ENCODE measurements at regions not wholly inside any gene's neighbourhood (a gene's known extent, or its start where the extent isn't known, plus 50 kb on each side); places are given as distances from the start of the nearest gene placed in this dataset.
A peak's percentile ranks its signal among the peaks of the same experiment; 100 is the strongest.

DNA sequence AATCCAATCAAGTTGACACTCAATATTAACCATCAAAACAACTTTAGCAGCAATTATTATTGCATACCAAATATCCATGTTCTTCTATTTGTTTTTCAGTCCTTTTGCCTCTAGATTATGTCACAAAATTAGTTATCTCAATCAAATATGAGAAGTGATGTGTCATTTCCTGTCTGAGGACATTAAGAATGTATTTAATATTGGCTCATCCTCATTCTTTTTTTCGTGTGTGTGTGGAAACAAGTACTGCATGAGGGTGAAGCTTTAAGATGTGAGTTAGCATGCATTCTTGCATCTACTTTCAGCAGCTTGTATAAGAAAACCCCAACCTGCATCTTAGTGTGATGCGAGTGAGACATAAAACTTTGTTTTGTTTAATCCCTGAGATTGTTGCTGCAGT is 301.4 kb downstream of the GRIA2 start:
- Histone ChIP-seq H2AFZ (ENCODE audit: control insufficient read depth, low read depth, low read length) (no peak overlapping the region), H3K27ac (ENCODE audit: control insufficient read depth, insufficient read depth) (no peak overlapping the region), H3K27me3 (replicated peaks in 1 of 2; ENCODE audit: control insufficient read depth in 2 of 2, insufficient read depth in 2 of 2, low read length in 1 of 2) (no peaks in the 10 kb centered on the region), H3K36me3 (ENCODE audit: control insufficient read depth in 2 of 2, insufficient read depth in 2 of 2, low read length in 1 of 2) (no peaks in the 10 kb centered on the region), H3K4me1 (ENCODE audit: control insufficient read depth, insufficient read depth, low read length) (no peaks in the 10 kb centered on the region), H4K20me1 (ENCODE audit: control insufficient read depth, insufficient read depth) (no peaks in the 10 kb centered on the region), H3K9ac (ENCODE audit: control insufficient read depth, insufficient read depth, low read length) (no peak overlapping the region), H3K9me3 (replicated peaks; ENCODE audit: control insufficient read depth, insufficient read depth, low read length) (no peaks in the 10 kb centered on the region), H3K79me2 (ENCODE audit: control insufficient read depth, insufficient read depth, low read length) (no peaks in the 10 kb centered on the region), H3K4me2 (ENCODE audit: control insufficient read depth, insufficient read depth) (no peak overlapping the region), H3K4me3 (no peak overlapping the region)
- SMC1A ChIA-PET (ENCODE audit: uncharacterized antibody, unreplicated experiment) = no interaction called here
- WGBS (ENCODE audit: insufficient coverage, insufficient replicate concordance, low lambda C conversion rate, missing lambda C conversion rate) = 22% methylated on average over 2 of the region's 2 CpGs
- in situ Hi-C loops (cut with MboI) = no loop called here
- RAD21 ChIA-PET (ENCODE audit: unreplicated experiment) = no interaction called here
- TF ChIP-seq RFX5 (IDR thresholded peaks at IDR 0.05; ENCODE audit: low read depth, low read length) (no peak), RB1 (IDR thresholded peaks at IDR 0.05; ENCODE audit: borderline replicate concordance) (no peak), BCL11A (IDR thresholded peaks at IDR 0.05; ENCODE audit: low read depth, low read length) (no peak), ATF7 (IDR thresholded peaks at IDR 0.05; ENCODE audit: low read depth) (no peak), ZSCAN29 (IDR thresholded peaks at IDR 0.05) (no peak)
- intact Hi-C loops (cut with micrococcal nuclease; ENCODE audit: unreplicated experiment) = no loop called here
- FAIRE-seq (no peak), DNase-seq (ENCODE audit: low read depth, low spot score) (no peak), ATAC-seq (no peak)
- POLR2A ChIA-PET = no interaction called here
- CTCF ChIA-PET = no interaction called here
- no TSS peak for BruUV-seq (replicated peaks)

DNA sequence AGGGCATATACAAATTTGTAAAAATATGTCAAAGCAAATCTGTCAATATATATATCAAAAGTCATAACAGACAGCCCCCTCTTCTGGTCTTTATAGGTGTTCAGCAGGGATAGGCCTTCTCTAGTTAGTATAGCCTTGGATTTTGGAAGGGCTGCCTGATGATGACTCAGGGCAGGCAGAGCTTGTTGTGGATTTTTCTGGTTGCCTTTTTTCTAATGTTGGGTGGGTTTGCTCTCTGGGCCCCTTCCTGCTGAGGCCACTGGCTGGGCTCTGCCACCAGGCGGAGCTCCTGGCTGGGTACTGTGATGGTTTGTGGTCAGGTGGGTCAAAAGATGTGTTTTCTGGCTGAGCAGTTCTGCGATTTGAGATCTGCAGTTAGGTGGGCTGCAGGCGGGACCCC is 294.2 kb downstream of the GRIA2 start:
- Histone ChIP-seq H3K27me3 (replicated peaks in 1 of 2; ENCODE audit: control insufficient read depth in 2 of 2, insufficient read depth in 2 of 2, low read length in 1 of 2) (no peaks in the 10 kb centered on the region), H3K36me3 (ENCODE audit: control insufficient read depth in 2 of 2, insufficient read depth in 2 of 2, low read length in 1 of 2) (no peaks in the 10 kb centered on the region), H3K4me1 (ENCODE audit: control insufficient read depth, insufficient read depth, low read length) (no peaks in the 10 kb centered on the region), H3K9ac (ENCODE audit: control insufficient read depth, insufficient read depth, low read length) (no peak overlapping the region), H4K20me1 (ENCODE audit: control insufficient read depth, insufficient read depth) (no peaks in the 10 kb centered on the region), H3K4me2 (ENCODE audit: control insufficient read depth, insufficient read depth) (no peak overlapping the region), H3K27ac (ENCODE audit: control insufficient read depth, insufficient read depth) (no peak overlapping the region), H3K4me3 (no peak overlapping the region), H3K9me3 (replicated peaks; ENCODE audit: control insufficient read depth, insufficient read depth, low read length) (no peaks in the 10 kb centered on the region), H3K79me2 (ENCODE audit: control insufficient read depth, insufficient read depth, low read length) (no peaks in the 10 kb centered on the region), H2AFZ (ENCODE audit: control insufficient read depth, low read depth, low read length) (no peak overlapping the region)
- intact Hi-C loops (cut with micrococcal nuclease; ENCODE audit: unreplicated experiment) (loop anchor here (2.0 kb wide), 1 partner anchor 464 kb away; no protein-coding TSS in a partner anchor), in situ Hi-C loops (cut with MboI) (no loop called here)
- ChIA-PET CTCF (interaction anchor here (1.0 to 1.6 kb wide), 3 partner anchors 10 to 464 kb away, joined by 3 to 8 read pairs (median 4); no protein-coding TSS in a partner anchor), SMC1A (ENCODE audit: uncharacterized antibody, unreplicated experiment) (no interaction called here), RAD21 (ENCODE audit: unreplicated experiment) (interaction anchor here (2.0 kb wide), 1 partner anchor 464 kb away, joined by 5 read pairs; no protein-coding TSS in a partner anchor), POLR2A (no interaction called here)
- no TSS peak for BruUV-seq (replicated peaks)
- ATAC-seq (peak; percentile 56), FAIRE-seq (no peak), DNase-seq (ENCODE audit: low read depth, low spot score) (no peak)
- WGBS (ENCODE audit: insufficient coverage, insufficient replicate concordance, low lambda C conversion rate, missing lambda C conversion rate) = 6% methylated on average over 3 of the region's 3 CpGs
- peak; percentile 9; the same call in 1 of the 2 replicates for TF ChIP-seq SMC3 (IDR thresholded peaks at IDR 0.05; ENCODE audit: borderline replicate concordance, low read length)
- TF ChIP-seq RELB (IDR thresholded peaks at IDR 0.05; ENCODE audit: low read depth) = no peak
- TF ChIP-seq ZNF622 (IDR thresholded peaks at IDR 0.05) = no peak
- TF ChIP-seq, protein P1, sequence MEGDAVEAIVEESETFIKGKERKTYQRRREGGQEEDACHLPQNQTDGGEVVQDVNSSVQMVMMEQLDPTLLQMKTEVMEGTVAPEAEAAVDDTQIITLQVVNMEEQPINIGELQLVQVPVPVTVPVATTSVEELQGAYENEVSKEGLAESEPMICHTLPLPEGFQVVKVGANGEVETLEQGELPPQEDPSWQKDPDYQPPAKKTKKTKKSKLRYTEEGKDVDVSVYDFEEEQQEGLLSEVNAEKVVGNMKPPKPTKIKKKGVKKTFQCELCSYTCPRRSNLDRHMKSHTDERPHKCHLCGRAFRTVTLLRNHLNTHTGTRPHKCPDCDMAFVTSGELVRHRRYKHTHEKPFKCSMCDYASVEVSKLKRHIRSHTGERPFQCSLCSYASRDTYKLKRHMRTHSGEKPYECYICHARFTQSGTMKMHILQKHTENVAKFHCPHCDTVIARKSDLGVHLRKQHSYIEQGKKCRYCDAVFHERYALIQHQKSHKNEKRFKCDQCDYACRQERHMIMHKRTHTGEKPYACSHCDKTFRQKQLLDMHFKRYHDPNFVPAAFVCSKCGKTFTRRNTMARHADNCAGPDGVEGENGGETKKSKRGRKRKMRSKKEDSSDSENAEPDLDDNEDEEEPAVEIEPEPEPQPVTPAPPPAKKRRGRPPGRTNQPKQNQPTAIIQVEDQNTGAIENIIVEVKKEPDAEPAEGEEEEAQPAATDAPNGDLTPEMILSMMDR (IDR thresholded peaks at IDR 0.05 in 2 of 3, conservative IDR thresholded peaks at IDR 0.05 in 1 of 3; ENCODE audit: control insufficient read depth in 2 of 3, extremely low read depth in 1 of 3, insufficient read depth in 1 of 3, low read depth in 3 of 3, low read length in 3 of 3) = peak; percentile 15 to 35 (median 24); a peak in 4 of 6 replicates
